AG04449 (cell line): ENCODE measurements at regions not wholly inside any gene's neighbourhood (a gene's known extent, or its start where the extent isn't known, plus 50 kb on each side); places are given as distances from the start of the nearest gene placed in this dataset.

Source experiments
- CTCF ChIA-PET: fragments of 350-600 bp; formaldehyde crosslinking; extraction: SDS; loops from one replicate; lab custom pipeline; 2021; ENCODE audit warnings: antibody characterized with exemption; lab: Yijun Ruan, JAX
- POLR2A ChIA-PET: fragments of 400-600, 350-600 bp; formaldehyde crosslinking; extraction: SDS; loops from one replicate; lab custom pipeline; 2020; ENCODE audit warnings: antibody characterized with exemption, inconsistent platforms; lab: Yijun Ruan, JAX
- DNase-seq: peaks from one replicate; pipeline ENCODE4 v3.0.0-alpha.2; 2010; ENCODE audit warnings: low read depth, low spot score
- H3K4me3 ChIP-seq: 2 replicates; pipeline ENCODE4 v1.5.1; 2011; ENCODE audit warnings: low read depth, mild to moderate bottlenecking, control low read depth, low read length
- CTCF ChIP-seq: IDR thresholded peaks from one replicate; pipeline ENCODE4 v1.5.1; 2011; ENCODE audit warnings: mild to moderate bottlenecking, moderate library complexity, low read length, control low read depth, inconsistent platforms; ENCODE audit not compliant: insufficient read depth; ENCODE audit errors: missing control alignments

- POLR2A ChIA-PET: no interaction called here
- CTCF ChIA-PET: no interaction called here
- TF ChIP-seq CTCF: no peak
- H3K4me3 ChIP-seq: no peak overlapping the region
- no peak for DNase-seq
Measured at GRCh38 chr1:83625646-83626045, 373.3 kb downstream of the TTLL7 start.

DNA sequence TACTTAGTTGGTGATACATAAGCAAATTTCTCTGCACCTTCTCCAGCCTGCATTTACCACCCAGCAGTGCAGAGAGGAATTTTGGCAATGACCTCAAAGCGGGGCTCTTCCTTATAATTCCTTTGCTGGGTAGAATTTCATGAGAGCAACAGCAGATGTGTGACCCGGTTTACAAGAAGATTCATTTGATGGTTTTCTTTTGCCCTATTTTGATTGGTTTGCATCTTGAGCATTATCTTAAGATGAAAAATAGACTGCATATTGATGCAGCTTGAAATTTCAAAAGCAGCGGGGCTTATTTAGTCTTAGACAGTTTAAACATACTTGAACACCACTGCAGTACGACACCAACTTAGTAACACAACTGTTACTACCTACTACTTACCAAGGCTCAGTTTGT is 378.9 kb downstream of the TTLL7 start:
- no peak for DNase-seq
- no peak overlapping the region for H3K4me3 ChIP-seq
- POLR2A ChIA-PET: no interaction called here
- CTCF ChIA-PET: no interaction called here
- no peak for TF ChIP-seq CTCF

GRCh38 chr1:83619170-83619896 is 379.6 kb downstream of the TTLL7 start:
- CTCF ChIA-PET: no interaction called here
- TF ChIP-seq CTCF: no peak
- no peak overlapping the region for H3K4me3 ChIP-seq
- DNase-seq: no peak
- POLR2A ChIA-PET: no interaction called here

GRCh38 chr1:83617883-83618282 is 381.0 kb downstream of the TTLL7 start:
- no peak for TF ChIP-seq CTCF
- ChIA-PET CTCF (no interaction called here), POLR2A (no interaction called here)
- H3K4me3 ChIP-seq: no peak overlapping the region
- DNase-seq: no peak

- no peak for DNase-seq
- ChIA-PET POLR2A (no interaction called here), CTCF (no interaction called here)
- no peak overlapping the region for H3K4me3 ChIP-seq
- no peak for TF ChIP-seq CTCF
Measured at GRCh38 chr1:83615370-83615769, 383.6 kb downstream of the TTLL7 start.

GRCh38 chr1:83606416-83606955 is 392.4 kb downstream of the TTLL7 start:
- TF ChIP-seq CTCF: no peak
- POLR2A ChIA-PET: no interaction called here
- CTCF ChIA-PET: no interaction called here
- no peak overlapping the region for H3K4me3 ChIP-seq
- DNase-seq: no peak
